Nephron progenitor cell (in vitro differentiated cells): ENCODE measurements at regions not wholly inside any gene's neighbourhood (a gene's known extent, or its start where the extent isn't known, plus 50 kb on each side); places are given as distances from the start of the nearest gene placed in this dataset.
A peak's percentile ranks its signal among the peaks of the same experiment; 100 is the strongest.

Experiments
- DNase-seq: peaks from one replicate; pipeline ENCODE4 v3.0.0; 2021
- H3K27ac Mint-ChIP-seq: 2 replicates; pipeline ENCODE4 v1.8.0; 2021; ENCODE audit warnings: mild to moderate bottlenecking, moderate library complexity, mixed read lengths
- H3K27me3 Mint-ChIP-seq: 2 replicates; pipeline ENCODE4 v1.8.0; 2021; ENCODE audit warnings: mild to moderate bottlenecking, low read depth, mixed read lengths; ENCODE audit not compliant: poor library complexity
- H3K36me3 Mint-ChIP-seq: 2 replicates; pipeline ENCODE4 v1.8.0; 2021; ENCODE audit warnings: low read depth, mixed read lengths
- H3K4me1 Mint-ChIP-seq: 2 replicates; pipeline ENCODE4 v1.8.0; 2021; ENCODE audit warnings: mixed read lengths
- H3K4me3 Mint-ChIP-seq: 2 replicates; pipeline ENCODE4 v1.8.0; 2021; ENCODE audit warnings: mild to moderate bottlenecking, moderate library complexity, mixed read lengths
- H3K9me3 Mint-ChIP-seq: 2 replicates; pipeline ENCODE4 v1.8.0; 2021; ENCODE audit warnings: mild to moderate bottlenecking, moderate library complexity, mixed read lengths
- TF ChIP-seq, protein P1 (sequence below): fragments of 200-600 bp; sonication (generic); IDR thresholded peaks from 2 replicates; pipeline ENCODE4 v1.5.0; 2021; ENCODE audit warnings: antibody characterized with exemption

DNA sequence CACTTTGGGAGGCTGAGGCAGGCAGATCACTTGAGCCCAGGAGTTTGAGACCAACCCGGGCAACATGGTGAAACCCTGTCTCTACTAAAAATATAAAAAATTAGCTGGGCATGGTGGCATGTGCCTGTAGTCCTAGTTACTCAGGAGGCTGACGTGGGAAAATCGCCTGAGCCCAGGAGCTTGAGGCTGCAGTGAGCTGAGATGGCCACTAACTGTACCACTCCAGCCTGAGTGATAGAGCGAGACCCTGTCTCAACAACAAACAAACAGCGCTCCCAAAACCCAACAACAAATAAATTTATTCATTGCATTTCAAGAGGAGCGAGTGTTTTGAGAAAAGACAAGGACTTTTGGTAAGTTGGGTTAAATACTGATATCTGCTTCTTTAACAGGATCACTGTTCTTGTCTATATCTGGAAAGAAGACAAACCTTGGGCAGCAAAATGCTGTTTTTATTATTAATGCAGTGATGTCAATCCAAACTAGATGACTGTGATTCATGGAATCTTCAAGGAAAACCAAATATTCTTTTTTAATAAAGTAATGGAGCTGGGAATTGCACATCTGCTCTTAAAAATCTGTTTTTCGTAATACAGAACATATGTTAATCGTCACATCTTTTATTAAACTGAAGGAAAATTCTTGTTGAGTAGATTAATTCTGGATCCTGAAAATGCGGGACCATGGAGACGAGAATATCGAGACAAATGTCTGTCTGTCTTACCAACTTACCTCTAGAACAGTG, 90.8 kb upstream of the LIMCH1 start:
- H3K27ac Mint-ChIP-seq, result no peak overlapping the region
- no peaks in the 10 kb centered on the region for H3K27me3 Mint-ChIP-seq
- H3K36me3 Mint-ChIP-seq, result peaks cover 25% of the 10 kb centered on the region
- H3K9me3 Mint-ChIP-seq, result peaks cover 16% of the 10 kb centered on the region
- peaks cover 31% of the 10 kb centered on the region for H3K4me1 Mint-ChIP-seq
- TF ChIP-seq, protein P1, sequence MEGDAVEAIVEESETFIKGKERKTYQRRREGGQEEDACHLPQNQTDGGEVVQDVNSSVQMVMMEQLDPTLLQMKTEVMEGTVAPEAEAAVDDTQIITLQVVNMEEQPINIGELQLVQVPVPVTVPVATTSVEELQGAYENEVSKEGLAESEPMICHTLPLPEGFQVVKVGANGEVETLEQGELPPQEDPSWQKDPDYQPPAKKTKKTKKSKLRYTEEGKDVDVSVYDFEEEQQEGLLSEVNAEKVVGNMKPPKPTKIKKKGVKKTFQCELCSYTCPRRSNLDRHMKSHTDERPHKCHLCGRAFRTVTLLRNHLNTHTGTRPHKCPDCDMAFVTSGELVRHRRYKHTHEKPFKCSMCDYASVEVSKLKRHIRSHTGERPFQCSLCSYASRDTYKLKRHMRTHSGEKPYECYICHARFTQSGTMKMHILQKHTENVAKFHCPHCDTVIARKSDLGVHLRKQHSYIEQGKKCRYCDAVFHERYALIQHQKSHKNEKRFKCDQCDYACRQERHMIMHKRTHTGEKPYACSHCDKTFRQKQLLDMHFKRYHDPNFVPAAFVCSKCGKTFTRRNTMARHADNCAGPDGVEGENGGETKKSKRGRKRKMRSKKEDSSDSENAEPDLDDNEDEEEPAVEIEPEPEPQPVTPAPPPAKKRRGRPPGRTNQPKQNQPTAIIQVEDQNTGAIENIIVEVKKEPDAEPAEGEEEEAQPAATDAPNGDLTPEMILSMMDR, result no peak
- DNase-seq, result no peak
- H3K4me3 Mint-ChIP-seq, result no peak overlapping the region

DNA sequence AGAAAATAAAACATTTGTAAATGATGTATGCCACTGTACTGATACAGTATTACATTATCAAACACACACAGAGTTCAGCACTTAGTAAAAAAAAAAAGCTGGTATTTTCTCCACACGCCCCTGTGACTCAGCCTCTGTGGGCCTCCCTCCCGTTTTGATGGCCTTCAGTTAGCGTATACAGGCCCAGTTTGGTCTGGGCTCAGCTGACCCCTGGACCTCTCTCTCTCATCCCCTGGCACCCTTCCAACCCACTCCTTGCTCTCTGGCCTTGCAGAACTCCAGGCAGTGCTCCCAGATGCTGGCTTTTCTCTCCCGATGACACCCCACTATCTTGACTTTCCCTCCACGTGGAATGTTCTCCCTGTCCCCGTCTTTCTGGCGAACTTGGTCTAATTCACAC, 89.0 kb upstream of the LIMCH1 start:
- H3K27me3 Mint-ChIP-seq, result no peaks in the 10 kb centered on the region
- DNase-seq, result no peak
- H3K27ac Mint-ChIP-seq, result no peak overlapping the region
- TF ChIP-seq, protein P1, result no peak
- peaks cover 35% of the 10 kb centered on the region for H3K4me1 Mint-ChIP-seq
- no peak overlapping the region for H3K4me3 Mint-ChIP-seq
- peaks cover 19% of the 10 kb centered on the region for H3K9me3 Mint-ChIP-seq
- H3K36me3 Mint-ChIP-seq, result peaks cover 25% of the 10 kb centered on the region

GRCh38 chr4:41451961-41452360, 86.0 kb upstream of the LIMCH1 start:
- no peak overlapping the region for H3K4me3 Mint-ChIP-seq
- peaks cover 52% of the 10 kb centered on the region for H3K4me1 Mint-ChIP-seq
- no peak for DNase-seq
- H3K9me3 Mint-ChIP-seq, result peaks cover 14% of the 10 kb centered on the region
- TF ChIP-seq, protein P1, result no peak
- H3K27ac Mint-ChIP-seq, result no peak overlapping the region
- no peaks in the 10 kb centered on the region for H3K27me3 Mint-ChIP-seq
- H3K36me3 Mint-ChIP-seq, result peaks cover 18% of the 10 kb centered on the region

DNA sequence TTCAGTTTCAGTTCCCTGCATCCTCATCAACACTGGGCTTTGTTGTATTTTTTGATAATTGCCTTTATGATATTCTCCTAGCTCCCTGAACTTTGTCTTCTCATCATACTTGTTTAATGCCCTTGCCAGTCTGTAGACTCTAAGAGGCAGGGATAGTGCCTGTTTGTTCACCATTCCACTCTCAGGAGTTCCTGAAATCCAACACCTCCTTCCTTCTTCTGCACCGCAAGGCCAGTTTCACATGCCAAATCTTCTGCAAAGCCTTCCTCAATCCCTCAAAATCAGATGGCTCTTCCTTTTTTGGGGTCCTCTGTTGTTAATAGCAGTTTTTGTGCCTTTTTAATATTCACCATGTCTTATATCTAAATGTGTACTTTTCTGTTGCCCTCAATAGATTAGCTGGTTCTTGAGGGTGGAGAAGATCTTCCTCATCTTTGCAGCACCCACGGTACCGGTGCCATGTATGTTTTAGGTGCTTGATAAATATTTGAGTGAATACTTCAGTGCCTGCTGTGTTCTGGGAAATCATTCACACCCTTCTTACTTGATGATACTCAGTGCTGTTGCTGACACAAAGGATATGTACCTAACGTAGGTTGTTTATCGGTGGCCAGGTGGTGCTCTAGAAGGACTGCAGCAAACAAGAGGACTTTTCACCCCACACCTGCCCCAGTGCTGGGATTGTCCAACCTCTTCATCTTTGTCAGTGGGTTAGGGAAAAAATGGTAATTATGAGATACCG, 85.3 kb upstream of the LIMCH1 start:
- Mint-ChIP-seq H3K27ac (peak overlapping the region; percentile 77), H3K36me3 (peaks cover 18% of the 10 kb centered on the region), H3K9me3 (peaks cover 14% of the 10 kb centered on the region), H3K27me3 (no peaks in the 10 kb centered on the region), H3K4me3 (no peak overlapping the region), H3K4me1 (peaks cover 52% of the 10 kb centered on the region)
- DNase-seq, result no peak
- TF ChIP-seq, protein P1, result no peak

- Mint-ChIP-seq H3K9me3 (peaks cover 13% of the 10 kb centered on the region), H3K36me3 (peaks cover 12% of the 10 kb centered on the region), H3K27me3 (no peaks in the 10 kb centered on the region), H3K4me1 (peaks cover 47% of the 10 kb centered on the region), H3K4me3 (no peak overlapping the region), H3K27ac (no peak overlapping the region)
- DNase-seq, result no peak
- TF ChIP-seq, protein P1, result no peak
Measured at GRCh38 chr4:41454423-41454822, 83.5 kb upstream of the LIMCH1 start.
